ENCODE measurements at regions not wholly inside any gene's neighbourhood (a gene's known extent, or its start where the extent isn't known, plus 50 kb on each side); places are given as distances from the start of the nearest gene placed in this dataset.
A peak's percentile ranks its signal among the peaks of the same experiment; 100 is the strongest.
"Not testable (repeated sequence)": the region's sequence is repeated elsewhere in the genome, so short reads cannot be mapped to it uniquely, and the experiment has no call there.

DNA sequence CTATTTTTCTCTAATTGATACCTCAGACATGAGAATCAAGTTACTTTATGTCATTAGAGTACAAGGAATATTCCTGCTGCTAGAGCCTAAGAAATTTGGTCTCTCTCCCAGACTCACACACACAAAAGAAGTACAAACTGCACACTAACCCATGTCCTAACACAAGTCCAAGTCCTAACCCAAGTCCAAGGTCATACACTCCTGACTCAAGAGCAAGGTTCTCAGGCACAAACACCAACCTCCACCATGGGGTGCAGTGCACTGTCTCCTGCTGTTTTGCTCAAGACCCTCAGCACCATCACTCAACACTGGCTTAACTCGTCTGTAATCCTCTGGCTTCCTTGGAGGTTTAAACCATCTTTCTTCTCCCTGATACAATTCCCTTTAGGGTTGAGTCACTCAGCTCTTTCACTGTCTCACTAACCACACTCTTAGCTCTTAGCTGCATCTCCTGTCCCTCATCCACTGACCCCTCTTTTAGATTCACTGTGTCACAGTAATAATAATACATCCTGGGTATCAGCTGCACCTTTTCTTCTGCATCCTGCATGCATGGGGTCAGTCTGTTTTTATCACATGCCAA is 129.8 kb downstream of the BCL2L11 start:
- DNase-seq, result no peak
- H3K27ac ChIP-seq (ENCODE audit: low read length), result no peak overlapping the region
- no peaks in the 10 kb centered on the region for H3K79me2 ChIP-seq (ENCODE audit: insufficient read depth, low read length)
- no peak overlapping the region for H2AFZ ChIP-seq (ENCODE audit: low read depth, low read length)
- peaks cover 7% of the 10 kb centered on the region for H3K9me3 ChIP-seq (ENCODE audit: insufficient read depth, low read length, severe bottlenecking)
- no peak overlapping the region for H3K9ac ChIP-seq (ENCODE audit: low read depth, low read length)
- H3K27me3 ChIP-seq (ENCODE audit: insufficient read depth, low read length, poor library complexity), result no peaks in the 10 kb centered on the region
- no peak overlapping the region for H3K4me2 ChIP-seq (ENCODE audit: insufficient read depth, low read length)
- TF ChIP-seq, protein P1, sequence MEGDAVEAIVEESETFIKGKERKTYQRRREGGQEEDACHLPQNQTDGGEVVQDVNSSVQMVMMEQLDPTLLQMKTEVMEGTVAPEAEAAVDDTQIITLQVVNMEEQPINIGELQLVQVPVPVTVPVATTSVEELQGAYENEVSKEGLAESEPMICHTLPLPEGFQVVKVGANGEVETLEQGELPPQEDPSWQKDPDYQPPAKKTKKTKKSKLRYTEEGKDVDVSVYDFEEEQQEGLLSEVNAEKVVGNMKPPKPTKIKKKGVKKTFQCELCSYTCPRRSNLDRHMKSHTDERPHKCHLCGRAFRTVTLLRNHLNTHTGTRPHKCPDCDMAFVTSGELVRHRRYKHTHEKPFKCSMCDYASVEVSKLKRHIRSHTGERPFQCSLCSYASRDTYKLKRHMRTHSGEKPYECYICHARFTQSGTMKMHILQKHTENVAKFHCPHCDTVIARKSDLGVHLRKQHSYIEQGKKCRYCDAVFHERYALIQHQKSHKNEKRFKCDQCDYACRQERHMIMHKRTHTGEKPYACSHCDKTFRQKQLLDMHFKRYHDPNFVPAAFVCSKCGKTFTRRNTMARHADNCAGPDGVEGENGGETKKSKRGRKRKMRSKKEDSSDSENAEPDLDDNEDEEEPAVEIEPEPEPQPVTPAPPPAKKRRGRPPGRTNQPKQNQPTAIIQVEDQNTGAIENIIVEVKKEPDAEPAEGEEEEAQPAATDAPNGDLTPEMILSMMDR (IDR thresholded peaks at IDR 0.05; ENCODE audit: borderline replicate concordance, extremely low read depth, low read length, poor library complexity, severe bottlenecking), result no peak
- TF ChIP-seq EZH2 (IDR thresholded peaks at IDR 0.05; ENCODE audit: borderline replicate concordance, low read depth, low read length, severe bottlenecking), result no peak
- no peak overlapping the region for H3K4me3 ChIP-seq (ENCODE audit: low read depth in 1 of 2, low read length in 2 of 2)
- ATAC-seq (ENCODE audit: insufficient read depth, low read depth), result 0 out of 3 replicates have a peak, but pooled peaks have one; percentile 27
- no peaks in the 10 kb centered on the region for H3K4me1 ChIP-seq (ENCODE audit: insufficient read depth, low read length)
- H4K20me1 ChIP-seq (ENCODE audit: insufficient read depth, low read length), result no peaks in the 10 kb centered on the region
- H3K36me3 ChIP-seq (ENCODE audit: insufficient read depth, low read length), result peaks cover 18% of the 10 kb centered on the region

DNA sequence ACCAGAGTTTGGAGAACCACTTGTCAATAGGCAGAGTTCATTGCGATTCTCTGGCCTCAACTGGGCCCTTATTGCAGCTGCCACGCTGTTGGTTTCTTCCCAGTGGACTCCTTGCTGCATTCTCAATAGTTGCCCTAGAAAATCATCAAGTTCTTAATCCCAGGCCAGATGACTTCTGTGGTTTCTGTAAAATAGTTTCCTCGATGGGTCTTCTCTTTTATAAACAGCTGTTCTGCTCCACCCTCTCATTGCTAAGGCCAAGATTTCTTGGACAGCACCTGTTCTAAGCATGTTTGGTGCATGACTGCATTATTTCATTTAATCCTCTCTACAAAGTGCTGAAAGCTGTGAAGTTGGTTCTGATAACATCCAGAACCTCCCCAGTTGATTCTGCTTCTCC is 131.0 kb downstream of the BCL2L11 start:
- H3K79me2 ChIP-seq (ENCODE audit: insufficient read depth, low read length), result no peaks in the 10 kb centered on the region
- TF ChIP-seq EZH2 (IDR thresholded peaks at IDR 0.05; ENCODE audit: borderline replicate concordance, low read depth, low read length, severe bottlenecking), result no peak
- TF ChIP-seq, protein P1 (IDR thresholded peaks at IDR 0.05; ENCODE audit: borderline replicate concordance, extremely low read depth, low read length, poor library complexity, severe bottlenecking), result no peak
- no peak overlapping the region for H3K4me3 ChIP-seq (ENCODE audit: low read depth in 1 of 2, low read length in 2 of 2)
- no peak overlapping the region for H2AFZ ChIP-seq (ENCODE audit: low read depth, low read length)
- DNase-seq (no peak), ATAC-seq (ENCODE audit: insufficient read depth, low read depth) (no peak)
- no peaks in the 10 kb centered on the region for H4K20me1 ChIP-seq (ENCODE audit: insufficient read depth, low read length)
- H3K27ac ChIP-seq (ENCODE audit: low read length), result no peak overlapping the region
- no peak overlapping the region for H3K9ac ChIP-seq (ENCODE audit: low read depth, low read length)
- H3K36me3 ChIP-seq (ENCODE audit: insufficient read depth, low read length), result peaks cover 14% of the 10 kb centered on the region
- no peaks in the 10 kb centered on the region for H3K27me3 ChIP-seq (ENCODE audit: insufficient read depth, low read length, poor library complexity)
- no peaks in the 10 kb centered on the region for H3K4me1 ChIP-seq (ENCODE audit: insufficient read depth, low read length)
- H3K4me2 ChIP-seq (ENCODE audit: insufficient read depth, low read length), result no peak overlapping the region
- H3K9me3 ChIP-seq (ENCODE audit: insufficient read depth, low read length, severe bottlenecking), result peaks cover 7% of the 10 kb centered on the region

DNA sequence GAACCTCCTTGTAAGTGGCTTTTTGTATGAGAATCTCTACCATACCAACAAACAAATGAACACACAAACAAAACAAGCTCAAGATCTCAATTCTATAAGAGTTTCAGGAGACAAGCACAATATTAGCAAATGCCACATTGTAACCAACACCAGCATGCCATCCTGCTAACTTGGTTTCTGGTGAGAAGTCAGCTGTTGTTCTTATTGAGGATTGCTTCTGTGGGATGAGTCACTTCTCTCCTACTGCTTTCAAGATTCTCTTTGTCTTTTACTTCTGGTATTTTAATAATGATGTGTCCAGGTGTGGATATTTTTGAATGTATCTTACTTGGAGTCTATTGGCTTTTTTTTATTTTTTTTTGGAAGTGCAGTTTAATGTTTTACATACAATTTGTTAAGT is 131.7 kb downstream of the BCL2L11 start:
- Histone ChIP-seq H3K4me1 (ENCODE audit: insufficient read depth, low read length) (no peaks in the 10 kb centered on the region), H3K36me3 (ENCODE audit: insufficient read depth, low read length) (peaks cover 8% of the 10 kb centered on the region; the same call in 1 of the 2 replicates), H3K9ac (ENCODE audit: low read depth, low read length) (no peak overlapping the region), H2AFZ (ENCODE audit: low read depth, low read length) (no peak overlapping the region), H3K27me3 (ENCODE audit: insufficient read depth, low read length, poor library complexity) (no peaks in the 10 kb centered on the region), H3K27ac (ENCODE audit: low read length) (no peak overlapping the region), H3K79me2 (ENCODE audit: insufficient read depth, low read length) (no peaks in the 10 kb centered on the region), H3K4me2 (ENCODE audit: insufficient read depth, low read length) (no peak overlapping the region), H4K20me1 (ENCODE audit: insufficient read depth, low read length) (no peaks in the 10 kb centered on the region), H3K9me3 (ENCODE audit: insufficient read depth, low read length, severe bottlenecking) (peaks cover 7% of the 10 kb centered on the region), H3K4me3 (ENCODE audit: low read depth in 1 of 2, low read length in 2 of 2) (no peak overlapping the region)
- TF ChIP-seq, protein P1 (IDR thresholded peaks at IDR 0.05; ENCODE audit: borderline replicate concordance, extremely low read depth, low read length, poor library complexity, severe bottlenecking), result no peak
- TF ChIP-seq EZH2 (IDR thresholded peaks at IDR 0.05; ENCODE audit: borderline replicate concordance, low read depth, low read length, severe bottlenecking), result no peak
- ATAC-seq (ENCODE audit: insufficient read depth, low read depth) (no peak), DNase-seq (no peak)

DNA sequence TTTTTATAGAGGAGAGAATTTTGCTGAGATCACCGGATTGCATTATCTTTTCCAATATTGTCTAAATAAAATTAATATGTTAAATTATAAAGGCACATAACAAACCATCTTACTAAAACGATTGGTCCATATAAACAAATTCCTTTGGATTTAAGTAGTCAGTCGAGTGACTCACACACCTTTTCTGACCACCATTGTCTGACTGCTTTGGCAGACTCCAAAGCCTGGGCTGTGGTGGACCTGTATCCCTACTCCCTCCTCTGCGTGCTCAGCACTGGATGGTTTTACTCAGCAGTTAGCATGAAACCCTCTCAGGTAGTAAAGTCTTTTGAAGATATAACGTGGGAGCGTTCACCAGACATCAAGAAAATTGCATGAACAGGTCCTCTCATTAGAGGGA is 134.2 kb downstream of the BCL2L11 start:
- H3K27me3 ChIP-seq (ENCODE audit: insufficient read depth, low read length, poor library complexity); H3K9ac ChIP-seq (ENCODE audit: low read depth, low read length); H3K36me3 ChIP-seq (ENCODE audit: insufficient read depth, low read length); H3K4me3 ChIP-seq (ENCODE audit: low read depth in 1 of 2, low read length in 2 of 2); H4K20me1 ChIP-seq (ENCODE audit: insufficient read depth, low read length); H3K9me3 ChIP-seq (ENCODE audit: insufficient read depth, low read length, severe bottlenecking); H3K27ac ChIP-seq (ENCODE audit: low read length); DNase-seq; H3K4me2 ChIP-seq (ENCODE audit: insufficient read depth, low read length); H3K4me1 ChIP-seq (ENCODE audit: insufficient read depth, low read length); ATAC-seq (ENCODE audit: insufficient read depth, low read depth); H2AFZ ChIP-seq (ENCODE audit: low read depth, low read length); H3K79me2 ChIP-seq (ENCODE audit: insufficient read depth, low read length): not testable (repeated sequence)

DNA sequence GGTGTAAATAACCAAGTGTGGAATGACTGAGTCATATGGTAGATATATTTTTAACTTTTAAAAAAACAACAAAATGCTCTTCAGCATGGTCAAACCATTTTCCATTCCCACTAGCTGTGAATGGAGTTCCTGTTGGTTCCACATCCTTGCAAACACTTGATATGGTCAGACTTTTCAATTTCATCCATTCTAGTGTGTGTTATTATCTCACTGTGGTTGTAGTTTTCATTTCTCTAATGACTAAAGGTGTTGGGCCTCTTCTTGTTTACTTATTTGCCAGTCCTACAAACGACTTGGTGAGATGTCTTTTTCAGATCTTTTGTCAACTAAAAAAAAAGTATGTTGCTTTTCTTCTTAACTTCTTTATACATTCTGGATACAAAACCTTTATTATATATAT is 135.9 kb downstream of the BCL2L11 start:
- not testable (repeated sequence) for DNase-seq; H3K27me3 ChIP-seq (ENCODE audit: insufficient read depth, low read length, poor library complexity); H3K4me2 ChIP-seq (ENCODE audit: insufficient read depth, low read length); H4K20me1 ChIP-seq (ENCODE audit: insufficient read depth, low read length); H3K27ac ChIP-seq (ENCODE audit: low read length); H3K36me3 ChIP-seq (ENCODE audit: insufficient read depth, low read length); H3K4me3 ChIP-seq (ENCODE audit: low read depth in 1 of 2, low read length in 2 of 2); H3K4me1 ChIP-seq (ENCODE audit: insufficient read depth, low read length); ATAC-seq (ENCODE audit: insufficient read depth, low read depth); H3K9me3 ChIP-seq (ENCODE audit: insufficient read depth, low read length, severe bottlenecking); H2AFZ ChIP-seq (ENCODE audit: low read depth, low read length); H3K9ac ChIP-seq (ENCODE audit: low read depth, low read length); H3K79me2 ChIP-seq (ENCODE audit: insufficient read depth, low read length)

DNA sequence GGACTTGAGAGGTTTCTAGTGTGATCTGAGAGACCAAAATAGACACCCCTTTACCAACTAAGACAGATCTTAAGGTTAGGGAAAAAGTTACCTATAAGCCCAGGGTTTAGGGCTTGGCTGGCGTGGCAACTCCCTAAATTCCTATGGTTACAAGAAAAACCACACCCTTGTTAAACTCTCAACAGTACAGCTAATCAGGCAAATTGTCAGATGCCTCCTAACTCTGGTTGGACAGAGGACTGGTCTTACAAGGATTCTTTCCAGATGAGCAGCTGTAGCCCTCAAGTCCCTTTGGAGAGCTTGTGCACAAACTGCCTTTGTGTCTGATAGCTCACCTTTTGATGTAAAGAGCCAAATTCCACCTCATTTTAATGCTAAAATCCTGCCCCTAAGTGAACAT is 136.9 kb downstream of the BCL2L11 start:
- not testable (repeated sequence) for H2AFZ ChIP-seq (ENCODE audit: low read depth, low read length); H3K36me3 ChIP-seq (ENCODE audit: insufficient read depth, low read length); H3K9ac ChIP-seq (ENCODE audit: low read depth, low read length); DNase-seq; ATAC-seq (ENCODE audit: insufficient read depth, low read depth); H3K4me2 ChIP-seq (ENCODE audit: insufficient read depth, low read length); H3K27ac ChIP-seq (ENCODE audit: low read length); H3K9me3 ChIP-seq (ENCODE audit: insufficient read depth, low read length, severe bottlenecking); H3K79me2 ChIP-seq (ENCODE audit: insufficient read depth, low read length); H3K27me3 ChIP-seq (ENCODE audit: insufficient read depth, low read length, poor library complexity); H4K20me1 ChIP-seq (ENCODE audit: insufficient read depth, low read length); H3K4me3 ChIP-seq (ENCODE audit: low read depth in 1 of 2, low read length in 2 of 2); H3K4me1 ChIP-seq (ENCODE audit: insufficient read depth, low read length)
